ENCODE measurements at regions not wholly inside any gene's neighbourhood (a gene's known extent, or its start where the extent isn't known, plus 50 kb on each side); places are given as distances from the start of the nearest gene placed in this dataset.

DNA sequence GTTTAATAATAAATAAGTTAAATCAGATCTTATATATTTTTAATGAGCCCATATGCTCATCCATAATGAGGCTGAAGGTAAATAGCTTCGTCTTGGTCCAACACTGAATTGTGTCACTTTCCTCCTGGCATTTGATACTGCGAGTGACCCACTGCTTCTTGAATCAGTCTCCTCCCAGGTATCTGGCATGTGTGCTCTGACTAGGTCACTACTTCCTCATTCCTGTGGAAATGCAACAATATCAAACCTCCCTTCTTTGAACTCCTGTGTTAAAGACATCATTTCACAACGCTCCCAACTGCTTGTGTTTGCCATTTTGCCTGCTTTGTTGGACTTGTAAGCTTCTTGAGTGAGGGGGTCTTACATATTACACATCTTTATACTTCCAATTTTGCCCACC lies 157.7 kb downstream of the SLC24A2 start:
- TF ChIP-seq EZH2 (IDR thresholded peaks at IDR 0.05; ENCODE audit: borderline replicate concordance, low read length), result no peak
- TF ChIP-seq, protein P1, sequence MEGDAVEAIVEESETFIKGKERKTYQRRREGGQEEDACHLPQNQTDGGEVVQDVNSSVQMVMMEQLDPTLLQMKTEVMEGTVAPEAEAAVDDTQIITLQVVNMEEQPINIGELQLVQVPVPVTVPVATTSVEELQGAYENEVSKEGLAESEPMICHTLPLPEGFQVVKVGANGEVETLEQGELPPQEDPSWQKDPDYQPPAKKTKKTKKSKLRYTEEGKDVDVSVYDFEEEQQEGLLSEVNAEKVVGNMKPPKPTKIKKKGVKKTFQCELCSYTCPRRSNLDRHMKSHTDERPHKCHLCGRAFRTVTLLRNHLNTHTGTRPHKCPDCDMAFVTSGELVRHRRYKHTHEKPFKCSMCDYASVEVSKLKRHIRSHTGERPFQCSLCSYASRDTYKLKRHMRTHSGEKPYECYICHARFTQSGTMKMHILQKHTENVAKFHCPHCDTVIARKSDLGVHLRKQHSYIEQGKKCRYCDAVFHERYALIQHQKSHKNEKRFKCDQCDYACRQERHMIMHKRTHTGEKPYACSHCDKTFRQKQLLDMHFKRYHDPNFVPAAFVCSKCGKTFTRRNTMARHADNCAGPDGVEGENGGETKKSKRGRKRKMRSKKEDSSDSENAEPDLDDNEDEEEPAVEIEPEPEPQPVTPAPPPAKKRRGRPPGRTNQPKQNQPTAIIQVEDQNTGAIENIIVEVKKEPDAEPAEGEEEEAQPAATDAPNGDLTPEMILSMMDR (conservative IDR thresholded peaks at IDR 0.05 in 1 of 2, IDR thresholded peaks at IDR 0.05 in 1 of 2; ENCODE audit: extremely low read depth in 1 of 2, insufficient read depth in 1 of 2, low read depth in 1 of 2, low read length in 2 of 2), result no peak
